Erythroblast (primary cell): ENCODE measurements at regions not wholly inside any gene's neighbourhood (a gene's known extent, or its start where the extent isn't known, plus 50 kb on each side); places are given as distances from the start of the nearest gene placed in this dataset.
A peak's percentile ranks its signal among the peaks of the same experiment; 100 is the strongest.
"Not testable (repeated sequence)": the region's sequence is repeated elsewhere in the genome, so short reads cannot be mapped to it uniquely, and the experiment has no call there.

Experiments
- DNase-seq, 2 experiments: peaks; one replicate each; lab custom pipeline; 2025; lab: John Stamatoyannopoulos, UW
- GATA1 ChIP-seq: IDR thresholded peaks from 2 replicates; pipeline ENCODE4 v1.6.1; 2011; ENCODE audit warnings: low read depth, mild to moderate bottlenecking, control low read depth, low read length, moderate library complexity
- POLR2A ChIP-seq: IDR thresholded peaks from 2 replicates; pipeline ENCODE4 v1.6.1; 2011; ENCODE audit warnings: mild to moderate bottlenecking, low read length

GRCh38 chr2:35785564-35785963 lies 570.0 kb upstream of the CRIM1 start:
- TF ChIP-seq POLR2A (no peak), GATA1 (no peak)
- no peak for DNase-seq

GRCh38 chr2:35784777-35785176 lies 570.8 kb upstream of the CRIM1 start:
- TF ChIP-seq GATA1 (no peak), POLR2A (no peak)
- DNase-seq, result no peak

GRCh38 chr2:35783723-35784122 lies 571.9 kb upstream of the CRIM1 start:
- DNase-seq, result no peak

GRCh38 chr2:35741556-35741955 lies 614.0 kb upstream of the CRIM1 start:
- TF ChIP-seq POLR2A (no peak), GATA1 (no peak)
- DNase-seq, result no peak

More at GRCh38 chr2:35783723-35784122, 571.9 kb upstream of the CRIM1 start:
- TF ChIP-seq POLR2A (no peak), GATA1 (no peak)

- TF ChIP-seq POLR2A, result no peak
- TF ChIP-seq GATA1, result no peak
- no peak for DNase-seq
Observed at GRCh38 chr2:35731674-35732073, 623.9 kb upstream of the CRIM1 start.

- TF ChIP-seq POLR2A, result no peak
- no peak for DNase-seq
Observed at GRCh38 chr2:35714883-35715282, 640.7 kb upstream of the CRIM1 start.

GRCh38 chr2:35708411-35708923 lies 647.1 kb upstream of the CRIM1 start:
- DNase-seq, result no peak
- no peak for TF ChIP-seq GATA1

GRCh38 chr2:35688309-35688708 lies 667.3 kb upstream of the CRIM1 start:
- no peak for DNase-seq

GRCh38 chr2:35651688-35652323 lies 703.8 kb upstream of the CRIM1 start:
- TF ChIP-seq GATA1 (no peak), POLR2A (no peak)
- no peak for DNase-seq

More at GRCh38 chr2:35688309-35688708, 667.3 kb upstream of the CRIM1 start:
- TF ChIP-seq POLR2A (no peak), GATA1 (no peak)

GRCh38 chr2:35614640-35615039 lies 740.9 kb upstream of the CRIM1 start:
- TF ChIP-seq POLR2A (no peak), GATA1 (no peak)

GRCh38 chr2:35606394-35606793 lies 749.2 kb upstream of the CRIM1 start:
- DNase-seq, result no peak
- TF ChIP-seq GATA1 (no peak), POLR2A (no peak)

More at GRCh38 chr2:35614640-35615039, 740.9 kb upstream of the CRIM1 start:
- no peak for DNase-seq

GRCh38 chr2:35598310-35598709 lies 757.3 kb upstream of the CRIM1 start:
- no peak for DNase-seq
- no peak for TF ChIP-seq POLR2A
- TF ChIP-seq GATA1, result no peak

GRCh38 chr2:35591886-35592285 lies 763.7 kb upstream of the CRIM1 start:
- no peak for DNase-seq

GRCh38 chr2:35585972-35586371 lies 769.6 kb upstream of the CRIM1 start:
- peak in 1 of 2 experiments; percentile 1 for DNase-seq
- TF ChIP-seq GATA1 (no peak), POLR2A (no peak)

More at GRCh38 chr2:35591886-35592285, 763.7 kb upstream of the CRIM1 start:
- no peak for TF ChIP-seq POLR2A
- no peak for TF ChIP-seq GATA1

GRCh38 chr2:35582637-35583036 lies 772.9 kb upstream of the CRIM1 start:
- DNase-seq, result no peak
- TF ChIP-seq POLR2A (no peak), GATA1 (no peak)

- no peak for TF ChIP-seq POLR2A
- TF ChIP-seq GATA1, result no peak
- DNase-seq, result no peak
Observed at GRCh38 chr2:35580956-35581355, 774.6 kb upstream of the CRIM1 start.

- DNase-seq, result not testable (repeated sequence)
Observed at GRCh38 chr2:35568574-35568973, 787.0 kb upstream of the CRIM1 start.
